Stimulated activated naive CD4-positive, alpha-beta T cell treated with Interleukin-2 at 50 U/mL for 16 hours (primary cell): ENCODE measurements at regions not wholly inside any gene's neighbourhood (a gene's known extent, or its start where the extent isn't known, plus 50 kb on each side); places are given as distances from the start of the nearest gene placed in this dataset.

Experiments used
- DNase-seq: peaks from one replicate; lab custom pipeline; 2025; lab: John Stamatoyannopoulos, UW

DNA sequence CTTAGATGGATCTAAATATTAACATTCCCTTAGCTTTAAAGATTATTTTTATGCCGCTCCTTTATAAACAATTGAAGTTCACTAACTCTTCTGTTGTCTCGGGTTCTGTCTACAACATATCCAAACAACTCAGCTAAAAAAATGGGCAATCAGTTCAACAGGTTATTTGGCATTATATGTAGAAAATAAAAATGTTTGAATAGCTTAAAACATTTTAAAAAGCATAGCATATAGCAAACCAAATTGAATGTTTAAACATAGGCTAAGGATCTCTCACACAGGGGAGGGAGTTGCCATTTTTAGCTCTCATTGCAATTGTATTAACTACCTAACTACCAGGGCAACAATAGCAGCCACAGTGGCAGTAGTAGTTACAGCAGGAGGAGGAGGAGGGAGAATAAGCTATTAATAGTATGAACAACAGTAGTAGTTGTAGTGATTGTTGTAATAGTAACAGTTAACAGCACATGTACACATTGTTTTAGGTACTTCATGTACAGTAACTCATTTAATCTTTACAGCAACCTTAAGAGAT is 404.2 kb downstream of the KCNRG start:
- DNase-seq: no peak

DNA sequence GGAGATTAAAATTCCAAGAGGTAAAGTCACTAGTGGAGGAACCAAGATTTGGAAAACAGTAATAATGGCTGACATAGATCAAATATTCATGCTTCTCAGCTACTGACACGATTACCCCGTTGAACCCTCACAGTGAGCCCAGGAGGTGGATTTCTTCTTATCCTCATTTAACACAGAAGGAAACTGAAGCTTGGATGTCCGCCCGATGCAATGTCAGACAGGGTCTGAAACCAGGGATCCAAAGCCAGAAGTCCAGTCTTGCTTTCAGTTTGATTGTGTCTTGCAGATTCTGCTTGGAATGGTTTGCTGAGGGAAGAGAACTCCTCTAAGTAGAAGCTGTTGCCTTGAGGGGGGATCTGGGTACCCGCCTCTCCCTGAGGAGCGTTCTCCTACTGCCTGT is 404.7 kb downstream of the KCNRG start:
- DNase-seq: no peak

DNA sequence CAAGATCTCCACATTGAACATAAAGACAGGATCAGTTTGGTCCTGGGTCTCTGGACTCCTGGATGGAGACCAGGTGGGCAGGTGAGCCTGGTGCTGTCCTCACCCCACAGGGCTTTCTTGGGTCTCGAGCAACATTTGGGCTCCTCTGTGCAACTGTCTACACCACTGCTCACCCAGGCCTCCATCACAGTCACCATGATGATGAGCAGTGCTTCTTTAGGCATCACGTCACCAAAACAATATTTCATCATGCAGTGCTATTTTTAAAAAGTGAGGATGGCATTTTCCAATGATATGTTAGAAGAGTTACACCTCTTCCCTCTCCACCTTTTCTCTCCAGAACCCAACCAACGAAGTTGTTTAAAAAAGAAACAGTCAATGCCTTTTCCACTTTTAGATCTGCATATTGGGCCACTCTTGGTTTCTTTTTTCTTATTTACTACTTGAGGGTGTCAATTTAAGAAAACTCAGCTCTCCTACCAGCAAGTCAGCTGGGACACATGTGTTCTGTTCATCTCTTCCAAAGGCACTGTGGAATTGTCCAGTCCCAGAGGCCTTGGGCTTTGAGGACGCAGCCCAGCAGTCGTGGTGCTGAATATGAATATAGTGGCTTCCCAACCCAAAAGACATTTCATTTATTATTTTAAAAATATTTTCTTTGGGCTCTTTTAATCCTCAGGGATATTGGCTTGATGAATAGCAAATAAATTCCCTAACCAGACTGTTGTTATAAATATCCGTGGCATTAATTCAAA is 405.7 kb downstream of the KCNRG start:
- no peak for DNase-seq

DNA sequence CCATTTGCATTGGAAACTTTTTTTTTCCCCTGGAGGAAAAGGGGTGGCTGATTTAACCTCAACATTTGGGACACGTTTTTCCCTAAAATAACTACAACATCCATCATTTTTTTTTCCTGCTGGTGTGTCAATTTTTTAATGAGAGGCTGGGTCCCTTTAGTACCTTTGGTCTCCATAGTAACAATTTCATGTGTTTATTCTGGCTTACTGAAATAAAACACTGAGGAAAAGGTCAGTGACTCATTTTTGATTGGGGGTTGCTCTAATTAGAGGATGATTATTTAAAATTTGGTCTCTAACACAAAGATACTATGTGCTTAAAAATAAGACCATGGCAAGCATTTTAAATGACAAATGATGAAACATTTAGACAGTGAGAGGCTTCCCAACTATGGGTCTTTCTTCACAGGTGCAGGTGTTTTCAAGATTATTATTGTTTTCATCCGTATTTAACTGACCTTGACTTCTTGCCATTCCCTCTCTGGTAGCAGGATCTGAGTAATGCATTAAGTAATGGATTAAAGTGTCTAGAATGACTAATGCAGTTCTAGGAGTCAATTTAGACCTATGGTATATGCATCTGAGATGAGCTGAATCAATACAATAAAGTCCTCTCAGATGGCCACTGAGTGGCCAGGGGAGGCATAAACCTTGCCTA is 406.4 kb downstream of the KCNRG start:
- no peak for DNase-seq

DNA sequence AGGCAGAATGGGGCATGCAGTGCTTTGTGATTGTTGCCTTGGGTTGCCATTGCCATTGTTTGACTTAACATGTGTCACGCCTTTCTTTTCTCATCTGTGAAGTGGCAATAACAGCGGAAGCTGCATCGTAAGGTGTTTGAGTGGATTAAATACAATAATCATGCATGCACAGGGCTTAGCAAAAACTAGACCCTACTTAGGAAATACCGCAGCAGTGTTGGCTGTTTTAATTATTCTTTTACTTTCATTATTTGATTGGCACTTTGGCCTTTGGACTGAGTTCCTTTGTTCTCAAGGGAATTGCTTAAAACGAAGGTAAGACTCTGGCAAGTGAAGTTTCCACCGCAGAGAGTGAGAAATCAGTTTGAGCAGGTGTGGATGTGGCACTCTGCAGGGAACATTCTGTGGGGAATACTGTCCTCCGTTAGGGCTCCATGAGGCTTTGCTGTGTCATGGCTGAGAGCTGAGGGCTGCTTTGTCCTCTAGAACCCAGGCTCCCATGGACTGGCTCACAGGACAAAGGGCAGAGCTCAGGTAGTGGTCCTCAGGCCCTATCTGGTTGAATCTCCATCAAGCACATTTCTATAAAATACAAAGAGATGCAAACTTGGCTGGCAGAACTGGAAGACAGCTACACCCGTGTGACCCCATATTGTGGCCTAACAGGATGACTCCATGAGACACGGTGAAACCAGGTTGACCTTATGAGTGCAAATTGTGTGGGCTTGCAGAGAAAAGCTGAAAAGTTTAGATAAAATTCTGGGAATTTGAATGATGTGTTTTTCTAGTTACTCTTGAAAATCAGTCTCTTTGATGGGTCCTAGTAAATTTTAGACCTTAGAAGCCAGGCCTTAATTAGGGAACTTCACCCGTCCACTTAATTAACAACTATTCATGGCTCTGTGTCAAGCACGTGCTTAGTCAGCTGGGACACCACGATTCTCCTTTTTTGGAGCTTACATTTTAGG is 407.2 kb downstream of the KCNRG start:
- DNase-seq: no peak

DNA sequence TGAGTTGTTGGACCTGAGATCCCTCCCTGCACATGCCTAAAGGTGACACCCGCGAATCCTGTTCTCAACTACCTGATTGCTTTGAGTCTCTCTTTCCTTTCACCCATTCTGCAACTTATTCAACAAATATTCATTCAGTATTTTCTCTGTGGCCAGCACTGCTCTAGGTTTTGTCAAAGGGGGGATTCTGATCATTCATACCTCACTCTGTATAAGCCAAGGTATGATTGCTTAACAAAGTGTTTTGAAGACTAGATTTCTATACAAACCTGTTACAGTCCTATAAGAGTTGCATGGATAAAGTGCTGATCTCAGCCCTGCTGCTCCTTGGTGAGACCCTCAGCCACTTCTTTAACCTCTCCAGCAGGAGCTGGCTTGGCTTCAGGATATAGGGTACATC is 409.7 kb downstream of the KCNRG start:
- no peak for DNase-seq

DNA sequence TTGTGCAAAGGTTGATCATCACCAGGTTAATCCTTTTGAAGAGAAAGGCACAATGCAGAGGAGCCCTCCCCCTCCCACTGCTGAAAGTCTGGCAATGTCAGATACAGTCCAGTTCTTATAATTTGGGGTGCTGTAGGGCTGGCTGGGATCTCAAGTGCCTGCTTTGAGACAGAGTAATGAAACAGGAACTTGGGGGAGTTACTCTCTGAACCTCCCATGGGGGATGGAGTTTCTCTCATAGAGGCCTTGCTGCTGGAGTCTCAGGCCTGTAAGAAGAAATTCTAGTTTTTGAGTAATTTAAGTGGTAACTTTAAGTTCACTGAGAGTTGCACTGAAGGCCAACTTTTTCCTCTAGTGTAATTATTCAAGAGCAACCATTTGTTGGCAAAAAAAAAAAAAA is 410.5 kb downstream of the KCNRG start:
- no peak for DNase-seq

DNA sequence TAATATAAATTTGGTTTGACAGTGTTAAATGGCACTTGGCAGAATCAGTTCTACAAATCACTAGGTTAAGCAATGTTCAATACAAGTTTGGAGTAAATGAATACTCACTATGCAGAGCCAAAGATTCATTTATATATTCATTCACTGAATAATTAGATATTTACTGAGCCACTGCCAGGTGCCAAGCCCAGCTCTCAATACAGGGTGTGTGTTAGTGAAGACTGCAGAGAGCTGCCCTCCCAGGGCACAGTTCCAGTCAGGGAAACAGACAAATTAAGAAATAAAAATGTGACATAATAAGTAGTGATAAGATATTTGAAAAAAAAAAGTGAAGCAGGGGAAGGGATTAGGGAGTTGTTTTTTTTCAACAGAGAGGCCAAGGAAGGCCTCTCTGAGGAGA is 411.7 kb downstream of the KCNRG start:
- DNase-seq: no peak

DNA sequence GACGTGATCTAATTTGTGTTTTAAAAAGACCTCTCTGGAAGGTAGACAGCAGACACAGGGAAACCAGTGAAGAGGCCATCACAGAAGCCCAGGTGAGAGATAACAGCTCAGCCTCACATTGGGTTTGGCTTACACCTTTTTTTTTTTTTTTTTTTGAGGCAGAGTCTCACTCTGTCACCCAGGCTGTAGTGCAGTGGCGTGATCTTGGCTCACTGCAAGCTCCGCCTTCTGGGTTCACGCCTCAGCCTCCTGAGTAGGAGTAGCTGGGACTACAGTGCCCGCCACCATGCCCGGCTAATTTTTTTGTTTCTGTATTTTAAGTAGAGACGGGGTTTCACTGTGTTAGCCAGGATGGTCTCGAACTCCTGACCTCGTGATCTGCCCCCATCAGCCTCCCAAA is 412.3 kb downstream of the KCNRG start:
- DNase-seq: peak; percentile 11

DNA sequence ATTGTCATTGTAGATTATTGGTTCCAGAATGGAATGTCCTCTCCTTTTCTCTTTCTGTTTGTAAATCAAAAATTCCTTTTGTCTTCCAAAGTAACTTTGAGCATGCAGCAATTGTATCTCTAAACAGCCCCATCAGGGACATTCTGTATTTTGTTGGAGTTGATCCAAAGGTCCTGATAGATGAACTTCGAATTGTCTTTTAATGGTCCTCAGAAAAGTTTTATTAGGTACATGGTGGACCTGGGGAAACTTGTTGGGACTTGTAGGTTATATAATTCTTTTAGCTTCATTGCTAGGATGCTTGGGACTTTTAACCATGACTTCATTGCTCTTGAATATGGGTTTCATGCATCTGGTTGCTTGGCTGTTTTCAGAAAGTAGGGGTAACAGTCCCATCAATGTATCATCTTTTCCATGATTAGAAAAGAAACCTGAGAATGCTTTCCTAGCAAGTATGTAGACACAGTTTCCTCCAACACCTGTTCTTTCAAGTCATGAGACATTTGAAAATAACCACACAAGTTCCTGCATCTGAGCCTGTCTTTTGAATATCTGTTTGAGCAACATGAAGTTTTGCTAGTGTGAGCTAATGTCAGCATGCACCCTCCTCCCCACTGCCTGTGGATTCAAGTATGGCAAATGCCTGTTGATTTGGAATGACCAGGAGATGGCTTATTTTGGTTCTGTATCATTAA is 413.1 kb downstream of the KCNRG start:
- no peak for DNase-seq

DNA sequence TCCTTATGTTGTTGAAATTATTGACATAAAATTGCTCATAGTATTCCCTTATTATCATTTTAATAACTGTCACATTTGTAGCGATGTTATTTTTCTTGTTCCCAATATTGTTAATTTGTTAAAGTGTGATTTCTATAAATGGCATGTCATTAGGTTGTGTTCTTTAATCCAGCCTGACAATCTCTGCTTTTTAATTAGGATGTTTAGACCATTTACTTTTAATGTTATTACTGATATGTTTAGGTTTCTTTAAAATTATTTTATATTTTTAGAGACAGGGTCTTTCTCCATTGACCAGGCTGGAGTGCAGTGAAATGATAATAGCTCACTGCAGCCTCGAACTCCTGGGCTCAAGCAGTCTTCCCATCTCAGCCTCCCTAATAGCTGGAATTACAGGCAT is 408.5 kb downstream of the DLEU7 start:
- no peak for DNase-seq

DNA sequence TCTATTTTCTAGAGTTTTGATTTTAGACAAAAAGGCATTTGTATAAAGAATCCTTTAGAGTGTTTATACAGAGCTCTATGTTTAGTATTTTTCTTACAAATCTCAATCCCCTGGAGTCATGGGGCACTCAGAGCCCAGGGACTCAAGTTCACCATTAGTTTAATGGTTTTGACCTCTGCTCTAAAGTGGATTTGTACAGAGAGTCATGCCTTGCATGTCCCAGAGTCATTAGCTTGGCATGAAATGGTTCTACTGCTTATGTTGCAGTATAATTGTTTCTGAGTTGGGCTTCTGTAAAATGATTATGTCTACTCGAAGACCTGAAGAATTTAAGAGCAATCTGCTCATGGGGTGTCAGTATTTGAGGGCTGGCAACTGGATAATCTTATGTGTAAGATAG is 406.2 kb downstream of the DLEU7 start:
- DNase-seq: no peak

DNA sequence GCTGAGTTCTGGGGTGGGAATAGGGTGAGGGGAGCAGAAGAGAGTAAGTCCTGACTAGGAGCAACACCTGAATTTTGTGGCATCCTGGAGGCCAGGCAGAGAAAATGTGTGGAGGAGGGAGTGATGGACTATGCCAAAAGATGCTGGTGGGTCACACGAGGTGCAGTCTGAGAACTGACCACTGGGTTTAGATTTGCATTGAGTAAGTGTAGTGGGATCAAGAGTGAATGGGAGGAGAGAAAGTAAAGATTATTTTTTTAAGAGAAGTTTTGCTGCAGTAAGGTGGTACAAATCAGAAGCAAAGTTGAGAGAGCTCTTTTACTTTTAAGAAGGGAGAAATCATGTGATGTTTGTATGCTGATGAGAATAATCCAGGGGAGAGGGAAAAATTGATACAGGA is 405.1 kb downstream of the DLEU7 start:
- no peak for DNase-seq

DNA sequence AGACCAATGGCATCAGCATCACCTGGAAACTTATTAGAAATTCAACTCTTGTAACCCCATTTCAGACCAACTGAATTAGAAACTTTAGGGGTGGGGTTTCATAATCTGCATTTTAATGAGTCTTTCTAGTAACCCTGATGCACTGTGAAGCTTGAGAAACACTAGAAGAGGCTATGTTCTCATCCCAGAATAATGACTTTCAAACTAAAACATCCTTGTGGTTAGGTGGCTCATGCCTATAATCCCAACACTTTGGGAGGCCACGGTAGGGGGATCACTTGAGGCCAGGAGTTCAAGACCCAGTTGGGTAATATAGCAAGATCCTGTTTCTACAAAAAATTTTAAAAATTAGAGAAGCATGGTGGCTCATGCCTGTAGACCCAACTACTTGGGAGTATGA is 402.4 kb downstream of the DLEU7 start:
- no peak for DNase-seq

DNA sequence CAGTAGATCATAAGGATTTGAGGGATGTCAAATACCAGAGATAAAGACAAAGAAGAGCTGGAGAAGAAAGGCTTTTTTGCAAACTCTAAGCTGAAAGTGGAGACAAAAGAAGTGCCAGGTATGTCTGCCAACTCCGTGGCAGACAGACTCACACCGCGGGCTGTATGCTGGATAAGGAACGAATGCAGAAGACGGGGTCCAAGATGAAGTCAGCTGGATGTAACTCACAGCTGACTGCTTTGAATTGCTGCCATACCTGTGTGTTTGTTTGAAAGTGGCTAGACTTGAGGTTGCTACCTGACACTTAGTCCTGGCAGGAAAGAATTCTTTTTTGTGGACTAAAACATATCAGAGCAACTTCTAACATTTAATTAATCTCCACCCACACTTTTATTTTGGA is 398.8 kb downstream of the DLEU7 start:
- DNase-seq: no peak

DNA sequence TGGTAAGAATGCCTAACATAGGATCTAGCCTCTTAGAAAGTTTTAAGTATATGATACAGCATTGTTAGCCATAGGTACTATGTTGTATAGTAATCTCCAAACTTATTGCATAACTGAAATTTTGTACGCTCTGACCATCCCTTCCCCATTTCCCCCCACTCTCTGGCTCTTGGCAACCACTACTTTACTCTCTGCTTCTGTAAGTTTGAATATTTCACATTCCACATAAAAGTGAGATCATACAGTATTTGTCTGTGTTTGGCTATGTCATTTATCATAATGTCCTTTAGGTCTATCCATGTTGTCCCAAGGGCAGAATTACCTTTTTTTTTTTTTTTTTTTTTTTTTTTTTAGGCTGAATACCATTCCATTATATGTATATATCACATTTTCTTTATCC is 396.9 kb downstream of the DLEU7 start:
- DNase-seq: no peak

DNA sequence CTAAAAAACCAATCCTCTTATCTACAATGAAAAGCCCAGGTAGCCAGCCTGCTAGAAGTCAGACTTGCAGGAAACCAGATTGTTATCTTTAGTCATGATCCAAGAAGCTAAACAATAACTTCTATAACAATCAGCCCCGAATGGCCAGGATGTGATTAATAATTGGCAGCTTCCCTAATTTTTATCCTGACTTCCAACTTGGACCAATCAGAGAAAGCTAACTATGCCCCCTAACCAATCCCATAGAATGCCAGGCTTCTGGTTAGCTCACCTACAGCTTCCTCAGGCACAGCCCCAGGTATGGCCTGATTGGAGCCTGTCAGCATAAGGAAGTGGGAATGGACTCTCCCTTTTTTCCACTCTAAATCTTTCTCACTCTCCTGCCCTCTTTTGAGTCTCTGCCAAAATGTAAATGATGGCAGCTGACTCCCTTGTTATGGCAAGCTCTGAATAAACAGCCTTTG is 394.9 kb downstream of the DLEU7 start:
- DNase-seq: no peak

DNA sequence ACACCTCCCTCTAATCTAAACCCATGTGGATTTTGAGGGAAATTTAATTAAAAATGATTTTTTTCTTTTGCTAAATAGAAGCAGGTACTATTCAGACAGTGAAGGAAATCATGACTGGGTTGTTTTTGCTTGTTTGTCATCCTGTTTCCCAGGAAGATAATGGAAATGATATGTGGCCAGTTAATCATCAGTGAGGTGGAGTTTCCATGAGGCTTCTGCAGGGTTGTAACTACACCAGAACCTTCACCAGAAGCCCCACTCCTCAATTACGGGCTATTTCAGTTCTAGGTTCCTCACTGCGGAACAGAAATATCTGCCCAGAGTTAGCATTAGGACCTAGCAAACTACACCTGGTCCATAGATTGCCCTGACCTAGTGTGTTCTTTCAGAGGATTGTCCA is 394.0 kb downstream of the DLEU7 start:
- DNase-seq: no peak

DNA sequence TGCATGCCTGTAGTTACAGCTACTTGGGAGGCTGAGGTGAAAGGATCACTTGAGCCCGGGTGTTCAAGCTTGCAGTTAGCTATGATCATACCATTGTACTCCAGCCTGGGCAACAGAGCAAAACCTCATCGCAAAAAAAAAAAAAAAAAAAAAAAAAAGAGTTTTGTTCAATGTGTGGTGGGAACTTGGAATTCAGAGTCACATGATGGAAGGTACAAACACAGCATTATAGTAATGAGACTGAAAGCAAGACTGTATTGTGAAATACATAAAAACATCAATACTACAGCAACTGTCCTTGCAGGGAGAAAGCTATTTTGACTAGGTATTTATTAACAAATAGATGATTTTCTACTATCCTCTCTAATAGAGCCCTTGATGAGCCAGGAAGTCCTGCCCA is 393.2 kb downstream of the DLEU7 start:
- no peak for DNase-seq

DNA sequence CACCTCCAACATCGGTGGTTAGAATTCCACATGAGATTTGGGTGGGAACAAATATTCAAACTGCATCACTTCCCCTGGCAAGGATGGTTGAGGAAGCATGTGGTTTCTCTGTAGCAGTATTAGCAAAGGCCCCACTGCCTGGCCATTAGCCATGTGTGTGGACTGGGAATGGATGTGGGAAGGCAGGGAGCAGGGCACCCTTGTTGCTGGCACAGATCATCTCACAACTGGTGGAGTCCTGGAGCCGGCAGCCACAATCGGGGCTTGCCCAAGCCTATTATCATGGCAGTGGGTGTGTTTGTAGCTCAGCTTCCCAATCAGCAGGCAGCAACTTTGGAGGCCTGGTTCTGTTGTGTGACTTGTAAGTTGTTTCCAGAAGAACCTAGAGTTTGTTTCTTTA is 391.9 kb downstream of the DLEU7 start:
- DNase-seq: no peak

DNA sequence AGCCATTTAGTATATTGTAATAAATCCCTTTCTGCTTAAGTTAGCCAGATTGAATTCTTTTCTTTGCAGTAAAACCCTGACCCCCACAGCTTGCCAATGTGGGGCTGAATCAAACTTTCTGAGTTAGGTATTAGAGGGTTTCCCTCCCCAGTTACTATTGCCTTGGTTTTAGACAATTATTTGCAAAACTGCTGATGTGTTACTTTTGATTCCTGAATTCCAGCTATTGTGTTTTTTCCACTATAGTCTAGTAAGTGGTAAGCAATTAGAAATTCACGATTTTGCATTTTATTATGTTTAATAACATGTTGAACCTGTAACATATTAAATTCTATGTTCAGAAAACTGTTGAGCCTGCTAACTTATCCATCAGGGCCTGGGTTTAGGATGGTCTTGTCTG is 391.5 kb downstream of the DLEU7 start:
- no peak for DNase-seq

DNA sequence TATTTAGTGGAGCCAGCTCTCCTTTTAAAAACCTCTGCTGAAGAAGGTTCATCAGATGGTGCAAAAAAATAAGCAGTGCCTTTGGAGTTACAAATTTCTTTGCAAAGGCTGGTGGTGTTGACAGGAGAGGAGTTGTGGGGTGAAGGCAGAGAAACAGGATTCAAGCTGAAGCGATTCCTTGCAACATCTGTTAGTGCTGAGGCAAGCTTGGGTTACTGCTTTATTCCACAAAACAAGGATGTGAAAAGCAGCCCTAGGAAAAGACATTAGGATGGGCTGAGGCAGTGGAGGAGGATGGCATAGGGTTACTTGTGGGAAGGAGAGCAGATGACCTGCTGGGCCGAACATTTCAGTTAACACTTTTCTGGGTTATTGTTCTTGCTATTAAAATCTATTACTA is 390.7 kb downstream of the DLEU7 start:
- DNase-seq: no peak
